Hematopoietic multipotent progenitor cell treated with erythropoietin and hydrocortisone succinate and interleukin-3 and kit ligand, for 17 days (in vitro differentiated cells): ENCODE measurements at regions not wholly inside any gene's neighbourhood (a gene's known extent, or its start where the extent isn't known, plus 50 kb on each side); places are given as distances from the start of the nearest gene placed in this dataset.
"Not testable (repeated sequence)": the region's sequence is repeated elsewhere in the genome, so short reads cannot be mapped to it uniquely, and the experiment has no call there.

Experiments
- DNase-seq: peaks from one replicate; pipeline ENCODE4 v3.0.0-alpha.2; 2015; ENCODE audit warnings: low spot score

GRCh38 chr22:47617186-47617585 lies 854.7 kb downstream of the TBC1D22A start:
- DNase-seq, result no peak

- no peak for DNase-seq
These were observed 854.1 kb downstream of the TBC1D22A start for GRCh38 chr22:47616396-47617020.

- DNase-seq, result no peak
These were observed 852.6 kb downstream of the TBC1D22A start for GRCh38 chr22:47615051-47615450.

GRCh38 chr22:47613606-47614350 lies 851.3 kb downstream of the TBC1D22A start:
- DNase-seq, result no peak

GRCh38 chr22:47613181-47613580 lies 850.7 kb downstream of the TBC1D22A start:
- not testable (repeated sequence) for DNase-seq

GRCh38 chr22:47612311-47612910 lies 850.0 kb downstream of the TBC1D22A start:
- DNase-seq, result no peak

GRCh38 chr22:47610764-47611163 lies 848.3 kb downstream of the TBC1D22A start:
- no peak for DNase-seq

GRCh38 chr22:47610281-47610680 lies 847.8 kb downstream of the TBC1D22A start:
- DNase-seq, result no peak

GRCh38 chr22:47609653-47610052 lies 847.2 kb downstream of the TBC1D22A start:
- no peak for DNase-seq

GRCh38 chr22:47608421-47608820 lies 846.0 kb downstream of the TBC1D22A start:
- no peak for DNase-seq

GRCh38 chr22:47607486-47607885 lies 845.0 kb downstream of the TBC1D22A start:
- DNase-seq, result no peak

GRCh38 chr22:47606426-47606825 lies 844.0 kb downstream of the TBC1D22A start:
- DNase-seq, result no peak

GRCh38 chr22:47605886-47606285 lies 843.4 kb downstream of the TBC1D22A start:
- no peak for DNase-seq

GRCh38 chr22:47605441-47605840 lies 843.0 kb downstream of the TBC1D22A start:
- DNase-seq, result no peak

- no peak for DNase-seq
These were observed 842.1 kb downstream of the TBC1D22A start for GRCh38 chr22:47604563-47604962.

GRCh38 chr22:47602732-47603131 lies 840.3 kb downstream of the TBC1D22A start:
- DNase-seq, result no peak

- no peak for DNase-seq
These were observed 839.2 kb downstream of the TBC1D22A start for GRCh38 chr22:47601666-47602065.

- DNase-seq, result no peak
These were observed 838.6 kb downstream of the TBC1D22A start for GRCh38 chr22:47600791-47601625.

- no peak for DNase-seq
These were observed 837.8 kb downstream of the TBC1D22A start for GRCh38 chr22:47600281-47600680.

GRCh38 chr22:47599753-47600152 lies 837.3 kb downstream of the TBC1D22A start:
- DNase-seq, result no peak

- DNase-seq, result no peak
These were observed 836.4 kb downstream of the TBC1D22A start for GRCh38 chr22:47598864-47599263.

- no peak for DNase-seq
These were observed 834.6 kb downstream of the TBC1D22A start for GRCh38 chr22:47597041-47597440.
